ENCODE measurements at regions not wholly inside any gene's neighbourhood (a gene's known extent, or its start where the extent isn't known, plus 50 kb on each side); places are given as distances from the start of the nearest gene placed in this dataset.

GRCh38 chr5:106420102-106420501 lies 1250.6 kb downstream of the EFNA5 start:
- TF ChIP-seq CTCF (IDR thresholded peaks at IDR 0.05; ENCODE audit: insufficient read depth, low read depth, low read length) (no peak), EZH2 (IDR thresholded peaks at IDR 0.05; ENCODE audit: insufficient read depth, low read length) (no peak)

Measured in astrocyte (in vitro differentiated cells and primary cell).